ENCODE measurements at regions not wholly inside any gene's neighbourhood (a gene's known extent, or its start where the extent isn't known, plus 50 kb on each side); places are given as distances from the start of the nearest gene placed in this dataset.

GRCh38 chr5:143464723-143465490, 61.4 kb upstream of the NR3C1 start:
- DNase-seq (ENCODE audit: low spot score): no peak

GRCh38 chr5:143462431-143462830, 58.9 kb upstream of the NR3C1 start:
- no peak for DNase-seq (ENCODE audit: low spot score)

DNA sequence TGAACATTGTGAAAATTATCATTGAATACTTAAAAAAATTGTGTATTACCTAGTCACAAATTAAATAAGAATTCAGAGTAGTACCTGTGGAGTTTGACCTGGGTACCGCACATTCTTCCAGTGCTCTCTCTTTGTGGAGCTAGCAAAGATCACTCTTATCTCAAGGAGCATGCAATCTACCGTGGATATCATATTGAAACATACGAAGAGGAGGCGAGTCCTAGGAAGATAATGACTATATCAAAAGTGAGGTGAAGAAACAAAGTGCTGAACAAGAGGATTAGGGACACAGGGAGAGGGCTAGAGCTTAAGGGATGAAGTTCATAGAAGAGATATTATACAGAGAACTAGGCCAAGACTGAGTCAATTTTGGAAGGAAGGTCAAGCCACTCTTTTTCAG, 55.9 kb upstream of the NR3C1 start:
- DNase-seq (ENCODE audit: low spot score): no peak

- no peak for DNase-seq (ENCODE audit: low spot score)
Observed at GRCh38 chr5:143456952-143457547, 53.6 kb upstream of the NR3C1 start.

DNA sequence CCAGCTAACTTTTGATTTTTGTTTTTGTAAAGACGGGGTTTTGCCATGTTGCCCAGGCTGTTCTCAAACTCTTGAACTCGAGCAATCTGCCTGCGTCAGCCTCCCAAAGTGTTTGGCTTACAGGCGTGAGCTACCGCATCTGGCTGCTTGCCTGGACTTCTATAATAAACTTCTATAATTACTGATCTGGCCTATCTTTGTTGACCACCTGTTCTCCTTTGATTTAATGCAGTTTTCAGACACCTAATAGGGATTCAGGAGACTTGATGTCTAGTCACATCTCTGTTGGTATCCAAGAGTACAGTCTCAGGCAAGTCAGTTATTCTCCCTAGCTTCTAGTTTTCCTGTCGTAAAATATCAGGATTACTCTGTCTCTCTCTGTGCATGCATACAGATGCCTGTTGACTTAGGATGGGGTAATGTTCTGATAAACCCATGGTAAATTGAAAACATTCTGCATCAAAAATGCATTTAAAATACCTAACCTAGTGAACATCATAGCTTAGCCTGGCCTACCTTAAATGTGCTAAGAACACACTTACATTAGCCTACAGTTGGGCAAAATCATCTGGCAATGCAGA, 51.5 kb upstream of the NR3C1 start:
- no peak for DNase-seq (ENCODE audit: low spot score)

DNA sequence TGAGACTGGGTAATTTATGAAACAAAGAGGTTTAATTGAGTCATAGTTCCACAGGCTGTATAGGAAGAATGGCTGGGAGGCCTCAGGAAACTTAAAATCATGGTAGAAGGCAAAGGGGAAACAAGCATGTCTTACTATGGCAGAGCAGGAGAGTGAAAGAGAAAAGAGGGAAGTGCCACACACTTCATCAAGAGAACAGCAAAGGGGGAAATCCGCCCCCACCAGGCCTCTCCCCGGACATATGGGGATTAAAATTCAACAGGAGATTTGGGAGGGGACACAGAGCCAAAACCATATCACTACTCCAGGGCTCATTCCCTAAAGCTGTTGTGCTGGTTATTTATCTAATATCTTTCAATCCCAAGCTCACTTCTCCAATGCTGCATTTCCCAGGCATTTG, 50.2 kb upstream of the NR3C1 start:
- DNase-seq (ENCODE audit: low spot score): no peak
